ENCODE measurements at regions not wholly inside any gene's neighbourhood (a gene's known extent, or its start where the extent isn't known, plus 50 kb on each side); places are given as distances from the start of the nearest gene placed in this dataset.
"Not testable (repeated sequence)": the region's sequence is repeated elsewhere in the genome, so short reads cannot be mapped to it uniquely, and the experiment has no call there.

DNA sequence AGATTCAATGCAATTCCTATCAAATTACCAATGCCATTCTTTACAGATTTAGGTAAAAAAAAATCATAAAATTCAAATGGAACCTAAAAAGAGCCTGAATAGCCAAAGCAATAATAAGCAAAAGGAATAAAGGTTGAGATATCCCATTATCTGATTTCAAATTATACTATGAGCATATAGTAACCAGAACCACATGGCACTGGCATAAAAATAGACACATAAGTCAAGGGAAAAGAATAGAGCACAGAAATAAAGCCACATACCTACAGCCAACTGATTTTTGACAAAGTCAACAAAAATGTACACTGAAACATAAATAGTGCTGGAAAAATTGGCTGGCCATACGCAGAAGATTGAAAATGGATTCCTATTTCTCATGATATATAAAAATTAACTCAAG lies 853.7 kb downstream of the FAT4 start:
- no peak for DNase-seq

DNA sequence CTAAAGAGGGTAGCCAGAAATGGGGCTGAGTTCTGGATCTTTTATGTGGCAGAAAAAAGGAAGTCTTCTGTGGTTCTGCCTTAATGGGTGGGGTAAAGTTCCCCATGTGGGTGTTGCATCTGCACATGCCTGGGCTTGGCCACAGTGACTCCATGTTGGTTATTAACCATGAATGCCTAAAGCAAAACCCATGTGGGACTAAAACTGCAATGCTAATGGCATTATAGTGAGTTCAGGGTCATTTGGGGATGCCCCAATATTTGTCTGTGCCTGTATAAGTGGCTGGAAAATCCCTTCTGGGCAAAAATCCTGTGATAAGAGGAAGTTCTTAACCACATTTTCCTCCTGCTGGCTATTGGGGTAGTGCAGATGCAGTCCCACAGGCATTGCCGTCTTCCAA lies 857.4 kb downstream of the FAT4 start:
- no peak for DNase-seq

DNA sequence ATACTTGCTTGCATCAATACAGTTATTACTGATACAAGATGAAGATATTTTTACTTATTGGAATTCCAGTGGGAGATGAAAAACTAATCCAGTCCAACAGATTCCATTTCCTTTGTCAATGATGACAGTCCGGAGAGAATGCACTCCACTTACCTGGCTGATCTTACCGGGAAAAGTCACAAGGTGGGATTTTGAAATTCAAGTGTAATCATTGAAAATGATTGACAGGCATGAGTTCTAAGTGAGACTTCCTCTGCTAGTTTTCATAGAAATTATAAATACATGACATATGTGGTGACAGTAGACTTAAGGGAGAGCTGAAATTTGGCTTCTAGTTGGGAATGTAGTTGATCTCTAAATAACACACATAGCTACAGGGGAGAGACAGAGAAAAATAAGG lies 859.9 kb downstream of the FAT4 start:
- no peak for DNase-seq

DNA sequence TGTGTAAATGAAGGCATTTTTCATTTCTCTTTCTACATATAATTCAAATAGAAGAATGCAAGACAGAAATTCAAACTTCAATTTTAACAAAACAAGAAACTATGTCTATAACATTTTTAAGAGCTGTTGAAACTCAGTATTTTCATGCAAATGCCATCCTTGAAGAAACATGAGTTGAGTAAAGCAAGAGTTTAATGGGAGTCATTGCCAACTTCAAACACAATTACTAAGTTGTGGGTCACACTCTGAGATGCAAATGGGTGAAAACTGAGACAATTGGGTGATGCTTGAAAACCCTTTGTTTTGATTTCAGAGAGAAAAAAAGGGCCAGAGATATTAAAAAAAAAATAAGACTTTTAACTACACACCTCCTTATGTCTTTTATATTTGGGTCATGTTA lies 865.9 kb downstream of the FAT4 start:
- no peak for DNase-seq

DNA sequence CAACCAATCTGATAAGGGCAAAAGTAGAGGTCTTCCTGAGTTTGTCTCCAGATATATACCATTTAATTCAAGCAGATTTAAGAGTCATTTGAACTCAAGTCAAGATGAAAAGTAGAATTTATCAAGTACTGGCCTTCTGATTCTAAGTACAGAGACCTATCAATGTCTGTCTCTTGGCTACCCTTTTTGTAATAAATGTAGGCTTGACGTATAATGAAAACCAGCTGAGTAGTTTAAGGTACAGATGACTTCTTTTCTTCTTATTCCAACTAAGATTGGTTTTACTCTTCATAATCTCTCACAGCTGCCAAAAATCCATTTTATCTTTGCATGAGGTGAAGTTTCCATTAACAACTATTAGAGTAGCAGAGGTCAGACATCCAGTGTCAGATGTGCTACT lies 867.6 kb downstream of the FAT4 start:
- no peak for DNase-seq

DNA sequence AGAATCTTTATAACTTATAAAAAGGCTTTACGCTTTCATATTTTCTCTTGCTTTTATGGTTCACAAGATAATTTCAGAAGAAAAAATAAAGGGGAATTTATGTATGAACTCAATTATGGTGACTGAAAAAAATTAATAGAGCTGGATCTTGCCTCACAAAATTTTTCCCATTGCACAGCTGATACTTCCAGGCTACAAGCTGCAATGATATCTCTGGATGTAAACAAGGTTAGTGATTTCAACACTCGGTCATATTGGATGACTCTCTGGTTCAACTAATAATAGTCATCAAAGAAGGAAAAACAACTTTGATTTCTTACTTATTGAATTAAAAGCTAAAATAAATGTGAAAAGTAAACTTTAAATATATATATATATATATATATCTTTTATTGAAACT lies 868.0 kb downstream of the FAT4 start:
- DNase-seq = no peak

DNA sequence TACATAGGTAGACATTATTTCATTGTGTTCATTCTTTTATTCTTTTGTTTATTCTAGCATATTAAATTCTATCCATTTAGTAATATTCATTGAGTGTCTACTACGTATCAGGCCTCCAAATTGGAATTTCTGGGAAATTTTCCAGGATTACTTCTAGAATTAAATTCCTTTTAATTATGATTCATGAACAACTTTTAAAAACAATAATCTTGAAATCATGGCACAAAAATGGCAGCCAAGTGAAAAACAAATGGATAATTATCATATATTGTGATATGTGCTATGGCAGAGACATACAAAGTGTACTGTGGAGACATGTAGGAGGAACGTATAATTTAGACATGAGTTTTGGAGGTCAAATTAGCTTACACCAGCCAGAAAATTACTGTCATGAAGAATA lies 868.5 kb downstream of the FAT4 start:
- no peak for DNase-seq

DNA sequence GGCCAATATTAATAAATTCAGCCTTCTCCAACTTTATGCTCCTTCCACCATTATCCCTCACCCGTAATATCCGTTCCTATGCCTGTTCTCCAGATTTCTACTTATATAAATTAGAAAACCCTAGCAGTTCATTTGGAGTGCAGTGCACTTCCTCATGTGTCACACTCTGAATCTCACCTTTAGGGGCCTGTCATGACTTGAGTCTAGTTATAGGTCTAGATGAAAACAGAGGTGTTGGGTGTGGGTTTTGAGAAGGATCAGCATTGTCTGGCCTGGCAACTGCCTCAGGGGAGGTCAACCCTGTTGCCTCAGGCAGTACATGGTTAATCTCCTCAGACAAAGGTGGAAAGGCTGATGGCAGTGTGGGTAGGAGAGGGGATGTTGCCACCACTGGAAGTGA lies 876.8 kb downstream of the FAT4 start:
- DNase-seq = no peak

DNA sequence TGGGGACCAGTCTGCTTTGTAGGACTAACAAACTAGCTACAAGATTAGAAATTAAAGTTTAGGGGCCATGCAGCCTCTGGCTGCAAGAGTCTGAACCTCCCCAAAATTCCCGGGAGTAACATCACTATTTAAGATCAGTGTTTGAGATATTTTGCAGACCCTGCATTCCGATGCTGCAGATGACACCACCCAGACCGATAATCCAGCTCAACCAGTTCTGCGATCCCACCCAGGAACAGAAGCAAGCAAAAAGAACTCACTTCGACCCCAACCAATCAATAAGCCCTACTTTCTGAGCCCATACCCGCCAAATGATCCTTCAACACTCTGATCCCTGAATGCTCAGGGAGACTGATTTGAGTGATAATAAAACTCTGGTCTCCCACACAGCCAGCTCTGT lies 877.8 kb downstream of the FAT4 start:
- no peak for DNase-seq

DNA sequence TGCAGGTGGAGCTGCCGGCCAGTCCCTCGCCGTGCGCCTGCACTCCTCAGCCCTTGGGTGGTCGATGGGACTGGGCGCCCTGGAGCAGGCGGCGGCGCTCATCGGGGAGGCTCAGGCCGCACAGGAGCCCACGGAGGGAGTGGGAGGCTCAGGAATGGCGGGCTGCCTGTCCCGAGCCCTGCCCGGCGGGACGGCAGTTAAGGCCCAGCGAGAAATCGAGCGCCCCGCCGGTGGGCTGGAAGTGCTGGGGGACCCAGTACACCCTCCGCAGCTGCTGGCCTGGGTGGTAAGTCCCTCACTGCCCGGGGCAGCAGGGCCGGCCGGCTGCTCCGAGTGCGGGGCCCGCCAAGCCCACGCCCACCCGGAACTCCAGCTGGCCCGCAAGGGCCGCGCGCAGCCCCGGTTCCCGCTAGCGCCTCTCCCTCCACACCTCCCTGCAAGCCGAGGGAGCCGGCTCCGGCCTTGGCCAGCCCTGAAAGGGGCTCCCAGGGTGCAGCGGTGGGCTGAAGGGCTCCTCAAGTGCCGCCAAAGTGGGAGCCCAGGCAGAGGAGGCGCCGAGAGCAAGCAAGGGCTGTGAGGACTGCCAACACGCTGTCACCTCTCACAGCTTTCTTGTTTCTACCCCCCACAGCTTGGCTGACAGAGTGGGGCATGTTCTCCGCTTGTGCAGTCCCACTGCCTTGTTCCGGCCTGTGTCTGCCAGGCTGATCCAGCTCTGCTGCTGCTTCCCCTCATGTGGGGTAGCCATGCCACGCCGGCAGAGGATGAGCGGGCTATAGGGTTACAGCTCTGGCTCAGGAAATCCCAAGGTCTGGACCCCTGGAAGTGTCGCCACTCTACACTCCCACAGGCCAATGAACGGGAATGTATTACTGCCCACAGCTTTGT lies 886.7 kb downstream of the FAT4 start:
- not testable (repeated sequence) for DNase-seq

DNA sequence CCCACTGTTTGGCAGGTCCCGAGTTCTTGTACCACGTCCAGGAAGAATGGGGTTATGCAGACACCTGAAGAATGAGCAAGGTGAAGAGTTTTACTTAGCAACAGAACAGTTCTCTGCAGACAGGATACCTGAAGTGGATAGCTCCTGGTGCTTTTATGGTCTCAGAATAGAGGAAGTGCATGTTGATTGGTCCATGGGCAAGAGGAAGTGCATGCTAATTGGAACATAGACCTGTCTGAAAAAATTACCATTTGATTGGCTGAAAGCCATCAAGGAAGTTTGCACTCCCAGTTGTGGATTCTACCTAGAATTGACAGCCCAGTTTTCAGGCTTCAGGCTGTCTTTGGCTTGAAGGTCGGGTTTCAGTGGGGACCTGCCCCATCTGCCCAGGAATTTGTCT lies 887.5 kb downstream of the FAT4 start:
- no peak for DNase-seq

DNA sequence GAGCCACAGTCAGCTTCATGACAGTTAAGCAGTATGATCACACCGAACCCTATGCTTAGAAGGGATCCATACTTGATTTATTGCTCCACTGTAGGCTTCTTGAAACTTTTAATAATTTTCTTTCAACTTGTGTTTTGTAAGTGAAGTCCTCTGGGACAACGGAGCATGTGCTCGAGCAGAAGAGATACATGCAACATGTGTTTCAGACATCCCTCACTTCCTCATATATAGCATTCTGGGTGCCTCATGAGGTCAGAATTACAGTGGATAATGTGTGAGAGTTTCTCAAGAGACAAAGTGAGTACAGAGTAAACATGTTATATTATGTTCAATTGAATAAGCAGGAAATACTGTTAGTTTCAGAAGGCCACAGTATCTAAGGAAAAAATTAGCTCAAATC lies 893.2 kb downstream of the FAT4 start:
- no peak for DNase-seq

DNA sequence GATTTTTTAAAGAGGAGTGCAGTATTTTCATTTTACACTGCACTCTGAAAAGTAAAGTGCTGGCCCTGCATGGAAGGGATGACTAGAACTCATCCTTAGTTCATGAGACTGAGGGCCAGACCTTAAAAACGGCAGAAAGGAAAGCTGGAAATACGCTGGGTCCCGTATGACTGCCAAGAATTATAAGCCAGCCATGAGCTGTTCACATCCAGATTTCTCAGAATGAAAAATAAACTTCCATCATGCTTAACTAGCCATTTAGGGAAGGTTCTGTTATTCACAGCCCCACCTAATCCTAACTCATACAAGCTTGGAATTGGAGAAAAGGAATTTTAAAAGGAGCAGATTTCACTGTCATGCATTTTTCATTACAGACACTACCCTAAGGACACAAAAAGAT lies 894.4 kb downstream of the FAT4 start:
- DNase-seq = no peak

DNA sequence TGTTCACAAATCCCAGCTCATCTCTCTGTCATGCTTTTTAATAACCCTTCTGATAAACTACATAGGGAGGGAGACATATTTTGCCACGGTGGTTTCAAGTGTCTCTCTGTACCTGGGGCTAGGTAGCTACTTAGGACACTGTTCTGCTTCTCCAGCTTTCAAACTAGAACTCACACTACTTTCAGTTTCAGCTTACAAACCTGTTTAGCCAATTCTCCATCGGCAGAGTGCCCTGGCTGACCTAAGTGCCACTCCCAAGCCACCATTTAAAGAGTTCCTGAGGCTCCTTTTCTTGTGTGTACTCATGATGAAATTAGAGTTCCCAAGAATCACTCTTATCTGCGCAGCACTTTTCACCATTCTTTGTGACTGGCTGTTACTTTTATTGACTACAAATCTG lies 899.2 kb downstream of the FAT4 start:
- no peak for DNase-seq

DNA sequence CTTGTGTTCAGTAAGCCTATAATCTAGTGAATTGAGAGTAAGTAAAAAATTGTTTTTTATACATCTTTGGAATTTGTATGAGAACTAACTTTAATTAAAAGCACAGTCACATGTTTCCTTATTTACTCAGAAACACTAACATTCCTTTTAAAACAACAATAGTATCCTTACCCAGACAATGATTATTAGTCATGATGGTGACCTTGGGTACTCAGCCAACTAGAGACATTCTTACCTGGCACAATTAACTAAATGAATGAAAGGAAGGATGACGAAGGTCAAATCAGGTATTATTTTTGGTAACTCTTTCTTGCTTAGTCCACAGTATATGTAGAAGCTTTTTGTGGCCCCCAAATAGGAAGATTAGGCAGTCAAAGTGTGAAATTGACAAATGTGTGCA lies 901.0 kb downstream of the FAT4 start:
- DNase-seq = no peak

DNA sequence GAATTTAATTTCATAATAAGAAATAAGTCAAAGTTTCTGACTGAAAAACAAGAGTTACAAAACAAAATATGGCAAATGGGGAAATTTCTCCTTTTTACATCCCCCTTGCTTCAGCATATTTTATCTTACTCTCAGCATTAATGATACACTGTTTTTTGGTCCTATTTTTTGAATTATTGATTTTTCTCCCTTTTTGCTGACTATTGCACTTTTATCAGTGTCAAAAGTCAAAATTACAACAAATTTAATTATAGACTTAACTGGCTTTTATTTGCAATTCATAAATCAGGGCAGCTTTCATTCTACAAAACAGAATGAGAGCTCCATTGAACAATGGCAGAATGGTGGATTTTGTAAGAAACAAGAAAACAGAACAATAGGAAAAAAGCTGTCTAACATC lies 901.9 kb downstream of the FAT4 start:
- DNase-seq = no peak

DNA sequence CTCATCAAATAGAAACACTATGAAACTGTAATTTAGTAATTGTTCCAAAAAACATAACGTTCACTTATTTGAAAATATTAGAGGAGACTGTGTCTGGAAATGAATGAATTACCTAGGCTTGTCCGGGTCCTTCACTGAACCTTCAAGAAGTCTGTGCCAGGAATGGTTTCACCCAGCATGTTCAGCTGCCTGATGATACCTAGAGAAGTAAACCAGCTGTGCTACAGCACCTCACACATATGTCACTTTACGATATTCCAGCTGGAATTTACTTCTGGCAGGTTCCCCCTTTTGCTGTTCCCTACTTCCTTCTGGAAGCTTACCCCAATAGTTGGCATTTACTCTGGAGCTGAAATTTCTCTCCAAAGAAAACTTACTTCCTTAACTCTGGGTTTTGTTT lies 906.5 kb downstream of the FAT4 start:
- no peak for DNase-seq

DNA sequence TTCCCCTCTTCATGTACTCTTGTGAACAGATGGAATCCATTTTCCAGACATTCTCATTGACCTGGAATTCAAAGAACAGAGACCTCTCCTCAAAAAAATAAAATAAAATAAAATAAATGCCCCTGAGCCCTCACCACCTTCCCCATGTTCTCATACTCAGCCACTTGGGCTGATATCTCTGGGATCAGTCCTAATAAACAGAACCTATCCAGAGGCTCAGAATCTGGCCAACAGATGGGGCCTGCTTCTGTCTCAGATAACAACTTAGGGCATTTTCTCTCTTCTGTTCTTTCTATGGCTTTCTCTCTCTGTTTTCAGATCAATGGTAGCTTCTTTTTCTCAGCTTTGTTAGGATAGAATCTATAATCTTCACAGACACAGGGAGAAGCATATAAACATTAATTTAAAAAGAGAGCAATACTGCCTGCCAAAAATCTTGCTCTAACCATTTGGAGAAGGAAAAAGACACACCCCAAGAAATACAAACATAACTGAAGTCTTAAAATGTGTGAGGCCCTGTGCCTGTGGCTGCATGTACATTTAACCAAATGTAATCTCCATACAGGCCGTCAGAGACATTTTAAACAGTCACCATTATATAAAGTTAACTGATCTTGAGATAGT lies 907.1 kb downstream of the FAT4 start:
- no peak for DNase-seq

DNA sequence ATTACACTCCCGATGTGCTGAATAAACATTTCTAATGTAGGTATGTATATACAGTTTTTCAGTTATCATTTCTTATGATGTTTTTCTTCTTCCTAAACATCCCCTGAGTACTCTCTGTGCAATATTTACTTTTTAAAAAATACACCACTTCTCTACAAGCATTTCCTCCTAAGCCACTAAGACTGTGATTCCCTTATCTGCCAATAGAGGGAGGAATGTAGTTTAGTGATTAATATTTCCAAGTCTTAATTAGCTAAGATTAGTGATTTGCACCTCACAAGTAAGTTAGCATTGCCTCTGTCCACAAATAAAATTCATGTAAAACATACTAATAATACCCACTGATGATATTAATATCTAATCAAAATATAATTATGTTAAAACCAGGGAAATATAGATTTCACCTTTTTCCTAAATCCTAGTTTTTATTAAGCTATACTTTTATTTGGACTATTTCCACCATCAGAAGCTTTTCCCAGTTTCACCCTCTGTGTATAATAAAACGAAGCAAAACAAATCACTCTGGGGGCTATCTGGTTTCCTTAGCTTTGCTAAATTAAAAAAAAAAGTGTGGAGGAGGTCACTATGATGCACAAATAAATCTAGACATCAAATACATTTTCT lies 909.1 kb downstream of the FAT4 start:
- no peak for DNase-seq

DNA sequence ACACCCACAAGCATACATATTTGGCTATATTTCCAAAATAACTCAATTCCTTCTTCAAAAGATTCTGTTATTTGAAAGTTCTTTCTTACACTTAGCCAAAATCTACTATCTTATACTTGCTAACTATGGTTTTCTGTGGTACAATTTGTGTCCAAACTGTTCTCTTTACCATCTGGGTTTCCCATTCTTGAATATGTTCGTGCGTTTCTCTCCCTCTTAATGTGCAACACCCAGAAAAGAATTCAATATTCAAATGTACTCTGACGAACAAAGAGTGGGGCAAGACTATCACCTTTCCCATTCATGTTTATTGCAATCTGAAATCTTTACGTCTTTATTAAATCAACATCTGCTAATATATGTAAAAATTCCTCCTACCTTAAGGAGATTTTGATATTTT lies 912.7 kb downstream of the FAT4 start:
- DNase-seq = no peak

DNA sequence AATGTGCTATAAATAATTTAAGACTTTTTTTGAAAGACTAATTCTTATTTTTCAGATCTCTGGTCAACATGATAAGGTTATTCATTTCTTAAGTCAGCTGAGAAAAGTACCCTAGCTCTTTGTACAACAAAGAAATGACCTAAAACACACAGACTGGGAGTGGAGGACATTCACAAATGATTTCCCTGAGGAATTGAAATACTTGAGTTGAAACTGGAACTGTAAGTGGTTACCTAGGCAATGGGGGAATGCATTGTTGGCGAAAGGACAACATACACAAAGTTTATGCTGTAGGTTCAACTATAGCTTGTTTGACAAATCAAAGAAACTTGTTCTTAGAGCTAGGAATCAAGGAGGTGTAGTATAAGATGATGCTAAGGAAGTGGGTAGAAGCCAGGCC lies 915.5 kb downstream of the FAT4 start:
- DNase-seq = no peak

DNA sequence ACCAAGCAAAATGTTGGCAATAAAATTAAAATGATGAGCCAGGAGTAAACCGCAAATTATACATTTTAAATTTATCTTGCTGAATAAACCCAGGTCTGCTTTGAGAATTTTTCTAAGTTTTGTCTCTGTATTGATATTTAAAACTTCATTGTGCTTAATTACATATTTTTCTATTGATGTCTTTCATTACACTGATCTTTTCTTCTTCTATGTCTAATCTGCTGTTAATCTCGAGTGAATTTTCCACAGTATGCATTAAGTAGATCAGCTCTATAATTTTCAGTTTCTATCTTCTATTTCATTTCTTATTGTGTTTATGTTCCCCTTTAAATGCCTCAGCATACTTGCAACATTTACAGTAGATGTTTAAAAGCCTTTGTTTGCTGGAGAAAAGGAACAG lies 918.7 kb downstream of the FAT4 start:
- no peak for DNase-seq

DNA sequence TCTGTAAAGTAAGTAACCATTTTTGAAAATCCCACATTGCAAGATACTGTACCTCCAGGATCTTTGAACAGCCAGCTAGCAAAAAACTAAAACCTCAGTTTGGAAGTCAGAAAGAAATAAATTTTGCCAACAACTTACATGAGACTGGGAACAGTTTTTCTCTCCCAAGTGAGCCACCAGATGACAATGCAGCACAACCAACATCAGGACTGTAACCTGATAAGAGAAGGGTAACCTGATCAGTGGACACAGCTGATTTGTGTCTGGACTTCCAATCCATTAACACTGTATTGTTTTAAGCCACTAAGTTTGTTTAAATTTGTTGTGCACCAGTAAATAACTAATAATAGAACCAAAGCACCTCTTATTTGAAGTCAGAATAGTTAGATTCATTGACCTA lies 923.3 kb downstream of the FAT4 start:
- DNase-seq = no peak

DNA sequence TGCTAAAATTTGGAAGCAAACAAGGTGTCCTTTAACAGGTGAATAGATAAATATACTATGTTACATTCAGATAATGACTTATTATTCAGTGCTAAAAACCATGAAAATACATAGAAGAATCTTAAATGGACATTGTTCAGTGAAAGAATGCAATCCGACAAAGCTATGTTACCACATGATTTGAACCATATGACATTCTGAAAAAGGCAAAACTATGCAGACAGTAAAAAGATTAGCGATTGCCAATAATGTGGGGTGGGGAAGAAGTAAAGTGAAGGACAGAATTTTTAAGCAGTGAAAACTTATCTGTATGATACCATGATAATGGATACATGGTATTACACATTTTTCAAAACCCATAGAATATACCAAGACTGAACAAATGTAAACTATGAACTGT lies 926.9 kb downstream of the FAT4 start:
- no peak for DNase-seq

Measured in C1 segment of cervical spinal cord (tissue), 14 donors.